Activated CD4-positive, alpha-beta T cell treated with anti-CD3 and anti-CD28 coated beads for 36 hours (primary cell): ENCODE measurements at regions not wholly inside any gene's neighbourhood (a gene's known extent, or its start where the extent isn't known, plus 50 kb on each side); places are given as distances from the start of the nearest gene placed in this dataset.

Experiments
- ATAC-seq: fragments of 200-7000 bp; cut with Tn5 transposase; one replicate; pipeline ENCODE4 v1.10.0; 2021; ENCODE audit warnings: mild to moderate bottlenecking, moderate library complexity
- CTCF ChIA-PET: fragments of 350-600 bp; sonication (Branson Sonifier 250); formaldehyde crosslinking; loops from one replicate; lab custom pipeline; 2021; ENCODE audit warnings: antibody characterized with exemption; lab: Charles Lee
- POLR2A ChIA-PET: fragments of 350-600 bp; sonication (Branson Sonifier 250); formaldehyde crosslinking; loops from one replicate; lab custom pipeline; 2021; ENCODE audit warnings: antibody characterized with exemption, inconsistent platforms; lab: Charles Lee
- DNase-seq: peaks from one replicate; pipeline ENCODE4 v3.0.0-alpha.2; 2020
- H3K27ac Mint-ChIP-seq: one replicate; pipeline ENCODE4 v1.8.0; 2021; ENCODE audit warnings: mixed read lengths
- H3K27me3 Mint-ChIP-seq: one replicate; pipeline ENCODE4 v1.8.0; 2021; ENCODE audit warnings: mixed read lengths
- H3K36me3 Mint-ChIP-seq: one replicate; pipeline ENCODE4 v1.8.0; 2021; ENCODE audit warnings: low read depth, mixed read lengths
- H3K4me1 Mint-ChIP-seq: one replicate; pipeline ENCODE4 v1.8.0; 2021; ENCODE audit warnings: mixed read lengths
- H3K4me3 Mint-ChIP-seq: one replicate; pipeline ENCODE4 v1.8.0; 2021; ENCODE audit warnings: mild to moderate bottlenecking, moderate library complexity, mixed read lengths
- H3K9me3 Mint-ChIP-seq: one replicate; pipeline ENCODE4 v1.8.0; 2021; ENCODE audit warnings: low read depth, mixed read lengths
- intact Hi-C, 2 experiments: fragments of 100-400 bp; cut with DNase I in 1 of 2; cut with micrococcal nuclease in 1 of 2; formaldehyde crosslinking; loops; one replicate each; pipeline versions ENCODE4 v1.14.2 to v1.15.1; 2022 to 2024; cut with DNase I, micrococcal nuclease

- Mint-ChIP-seq H3K27ac (no peak overlapping the region), H3K4me3 (no peak overlapping the region), H3K9me3 (no peaks in the 10 kb centered on the region), H3K4me1 (no peaks in the 10 kb centered on the region), H3K36me3 (no peaks in the 10 kb centered on the region), H3K27me3 (no peaks in the 10 kb centered on the region)
- DNase-seq (no peak), ATAC-seq (no peak)
- ChIA-PET CTCF (no interaction called here), POLR2A (no interaction called here)
- intact Hi-C loops, result no loop called here
Observed at GRCh38 chr2:167703441-167703840, 544.0 kb downstream of the STK39 start.

GRCh38 chr2:167702227-167702626, 545.2 kb downstream of the STK39 start:
- ChIA-PET POLR2A (no interaction called here), CTCF (no interaction called here)
- ATAC-seq, result no peak
- H3K27ac Mint-ChIP-seq, result no peak overlapping the region
- H3K27me3 Mint-ChIP-seq, result no peaks in the 10 kb centered on the region
- DNase-seq, result no peak
- intact Hi-C loops, result no loop called here
- no peaks in the 10 kb centered on the region for H3K4me1 Mint-ChIP-seq
- no peak overlapping the region for H3K4me3 Mint-ChIP-seq
- H3K36me3 Mint-ChIP-seq, result no peaks in the 10 kb centered on the region
- no peaks in the 10 kb centered on the region for H3K9me3 Mint-ChIP-seq

GRCh38 chr2:167701651-167702050, 545.7 kb downstream of the STK39 start:
- Mint-ChIP-seq H3K4me1 (no peaks in the 10 kb centered on the region), H3K9me3 (no peaks in the 10 kb centered on the region), H3K27ac (no peak overlapping the region), H3K27me3 (no peaks in the 10 kb centered on the region), H3K36me3 (no peaks in the 10 kb centered on the region), H3K4me3 (no peak overlapping the region)
- DNase-seq, result no peak
- POLR2A ChIA-PET, result no interaction called here
- no peak for ATAC-seq
- CTCF ChIA-PET, result no interaction called here
- intact Hi-C loops, result no loop called here

- Mint-ChIP-seq H3K4me3 (no peak overlapping the region), H3K27ac (no peak overlapping the region), H3K27me3 (no peaks in the 10 kb centered on the region), H3K36me3 (no peaks in the 10 kb centered on the region), H3K9me3 (no peaks in the 10 kb centered on the region), H3K4me1 (no peaks in the 10 kb centered on the region)
- ATAC-seq (no peak), DNase-seq (no peak)
- intact Hi-C loops, result no loop called here
- ChIA-PET CTCF (interaction anchor here (0.9 kb wide), 1 partner anchor 455 kb away, joined by 3 read pairs; no protein-coding TSS in a partner anchor), POLR2A (no interaction called here)
Observed at GRCh38 chr2:167697948-167698347, 549.4 kb downstream of the STK39 start.

DNA sequence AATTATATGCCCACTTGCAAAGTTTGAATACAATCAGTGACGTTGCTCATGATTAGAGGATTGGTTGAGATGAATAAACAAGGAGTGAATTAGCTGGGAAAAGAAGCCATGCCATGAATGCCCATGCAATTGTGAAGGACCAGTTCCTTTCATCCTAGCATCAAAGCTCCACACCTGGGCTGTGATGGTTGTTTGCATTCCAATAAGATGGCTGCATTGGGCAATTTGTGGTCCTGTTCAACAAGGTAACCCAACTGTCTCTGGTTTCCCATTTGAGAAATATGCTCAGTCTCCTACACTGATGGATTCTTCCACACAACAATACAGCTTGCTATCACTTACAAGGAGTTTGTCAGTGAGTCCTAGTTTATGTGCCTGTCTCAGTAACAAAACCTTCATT, 550.2 kb downstream of the STK39 start:
- H3K4me3 Mint-ChIP-seq, result no peak overlapping the region
- intact Hi-C loops, result no loop called here
- ATAC-seq (no peak), DNase-seq (no peak)
- POLR2A ChIA-PET, result no interaction called here
- CTCF ChIA-PET, result no interaction called here
- no peaks in the 10 kb centered on the region for H3K9me3 Mint-ChIP-seq
- H3K27ac Mint-ChIP-seq, result no peak overlapping the region
- no peaks in the 10 kb centered on the region for H3K36me3 Mint-ChIP-seq
- no peaks in the 10 kb centered on the region for H3K27me3 Mint-ChIP-seq
- no peaks in the 10 kb centered on the region for H3K4me1 Mint-ChIP-seq

- intact Hi-C loops, result no loop called here
- H3K27me3 Mint-ChIP-seq, result peaks cover 2% of the 10 kb centered on the region
Observed at GRCh38 chr2:167692936-167693335, 554.5 kb downstream of the STK39 start.

DNA sequence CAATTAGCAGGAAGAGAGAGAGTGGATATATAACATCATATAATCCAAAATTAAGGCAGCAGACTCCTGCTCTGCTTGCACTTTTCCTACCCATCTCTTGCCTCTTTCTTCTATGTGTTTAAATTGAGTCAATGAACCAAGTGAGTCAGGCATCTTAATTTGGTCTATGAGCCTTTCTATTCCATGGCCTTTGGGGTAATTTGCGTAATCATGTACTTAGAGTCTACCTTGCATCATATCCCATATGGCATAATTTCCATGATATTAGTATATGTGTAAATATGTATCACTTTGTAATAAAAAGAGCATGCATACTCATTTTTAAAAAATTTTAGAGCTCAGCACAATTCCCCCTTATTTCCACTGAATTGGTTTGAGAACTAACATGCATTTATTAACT, 555.2 kb downstream of the STK39 start:
- intact Hi-C loops, result no loop called here
- H3K27me3 Mint-ChIP-seq, result peaks cover 2% of the 10 kb centered on the region
- no peaks in the 10 kb centered on the region for H3K36me3 Mint-ChIP-seq
- H3K27ac Mint-ChIP-seq, result no peak overlapping the region
- POLR2A ChIA-PET, result no interaction called here
- H3K4me3 Mint-ChIP-seq, result no peak overlapping the region
- H3K9me3 Mint-ChIP-seq, result no peaks in the 10 kb centered on the region
- H3K4me1 Mint-ChIP-seq, result no peaks in the 10 kb centered on the region
- ATAC-seq (no peak), DNase-seq (no peak)
- CTCF ChIA-PET, result no interaction called here

More at GRCh38 chr2:167692936-167693335, 554.5 kb downstream of the STK39 start:
- no peak overlapping the region for H3K27ac Mint-ChIP-seq
- ChIA-PET POLR2A (no interaction called here), CTCF (no interaction called here)
- ATAC-seq, result no peak
- no peaks in the 10 kb centered on the region for H3K36me3 Mint-ChIP-seq
- H3K4me1 Mint-ChIP-seq, result no peaks in the 10 kb centered on the region
- no peak for DNase-seq
- H3K9me3 Mint-ChIP-seq, result no peaks in the 10 kb centered on the region
- no peak overlapping the region for H3K4me3 Mint-ChIP-seq

- H3K27ac Mint-ChIP-seq, result no peak overlapping the region
- no peaks in the 10 kb centered on the region for H3K4me1 Mint-ChIP-seq
- no peak overlapping the region for H3K4me3 Mint-ChIP-seq
- no peak for DNase-seq
- POLR2A ChIA-PET, result no interaction called here
- no peaks in the 10 kb centered on the region for H3K9me3 Mint-ChIP-seq
- H3K27me3 Mint-ChIP-seq, result peaks cover 2% of the 10 kb centered on the region
- CTCF ChIA-PET, result no interaction called here
- intact Hi-C loops, result no loop called here
- no peaks in the 10 kb centered on the region for H3K36me3 Mint-ChIP-seq
- ATAC-seq, result no peak
Observed at GRCh38 chr2:167689444-167689843, 558.0 kb downstream of the STK39 start.

DNA sequence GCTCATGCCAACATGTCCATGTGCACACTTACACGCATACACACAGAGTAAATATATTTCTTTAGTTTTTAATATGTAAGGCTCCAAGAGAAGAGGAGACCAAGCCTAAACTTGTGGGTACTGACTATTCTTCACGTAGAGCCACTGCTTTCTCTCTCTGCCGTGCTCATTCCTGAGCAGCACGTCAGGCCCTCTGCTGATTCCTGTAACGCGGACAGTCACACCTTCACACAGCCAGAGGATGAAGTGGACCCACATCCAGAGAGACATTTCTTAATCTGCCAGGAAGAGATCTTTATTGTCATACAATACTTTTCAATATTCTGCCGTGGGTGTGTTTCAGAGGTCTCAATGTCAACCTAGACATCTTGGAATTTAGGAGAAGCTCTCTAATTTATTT, 560.7 kb downstream of the STK39 start:
- no peak overlapping the region for H3K27ac Mint-ChIP-seq
- DNase-seq (no peak), ATAC-seq (no peak)
- H3K4me1 Mint-ChIP-seq, result no peaks in the 10 kb centered on the region
- no peaks in the 10 kb centered on the region for H3K36me3 Mint-ChIP-seq
- POLR2A ChIA-PET, result no interaction called here
- peaks cover 6% of the 10 kb centered on the region for H3K27me3 Mint-ChIP-seq
- H3K9me3 Mint-ChIP-seq, result no peaks in the 10 kb centered on the region
- CTCF ChIA-PET, result interaction anchor here (0.6 kb wide), 1 partner anchor 250 kb away, joined by 3 read pairs; no protein-coding TSS in a partner anchor
- no peak overlapping the region for H3K4me3 Mint-ChIP-seq
- intact Hi-C loops, result no loop called here

GRCh38 chr2:167681234-167682015, 566.0 kb downstream of the STK39 start:
- Mint-ChIP-seq H3K27me3 (peaks cover 4% of the 10 kb centered on the region), H3K27ac (no peak overlapping the region), H3K9me3 (no peaks in the 10 kb centered on the region), H3K4me1 (no peaks in the 10 kb centered on the region), H3K4me3 (no peak overlapping the region), H3K36me3 (no peaks in the 10 kb centered on the region)
- POLR2A ChIA-PET, result no interaction called here
- CTCF ChIA-PET, result no interaction called here
- intact Hi-C loops, result no loop called here
- no peak for DNase-seq
- no peak for ATAC-seq

DNA sequence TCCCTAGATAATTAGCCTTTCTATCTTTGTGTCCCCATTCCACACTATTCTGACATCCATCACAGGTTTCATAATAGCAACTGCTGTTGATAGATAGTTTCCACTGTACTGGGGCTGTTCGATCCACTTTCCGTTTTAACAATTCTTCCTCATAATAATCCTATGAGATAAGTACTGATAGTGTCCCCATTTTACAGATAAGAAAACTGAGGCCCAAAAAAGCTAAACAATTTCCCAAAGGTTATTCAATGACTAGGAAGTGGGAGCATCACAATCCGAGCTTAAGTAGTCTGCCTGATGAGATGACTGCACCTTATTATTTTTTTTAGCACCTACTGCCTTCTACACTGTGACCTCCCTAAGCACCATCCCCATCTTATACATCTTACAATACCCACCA, 569.2 kb downstream of the STK39 start:
- no peak for ATAC-seq
- no peaks in the 10 kb centered on the region for H3K36me3 Mint-ChIP-seq
- H3K9me3 Mint-ChIP-seq, result no peaks in the 10 kb centered on the region
- no peaks in the 10 kb centered on the region for H3K4me1 Mint-ChIP-seq
- intact Hi-C loops, result no loop called here
- H3K27me3 Mint-ChIP-seq, result peaks cover 2% of the 10 kb centered on the region
- no peak overlapping the region for H3K4me3 Mint-ChIP-seq
- no peak for DNase-seq
- ChIA-PET POLR2A (no interaction called here), CTCF (no interaction called here)
- H3K27ac Mint-ChIP-seq, result no peak overlapping the region

GRCh38 chr2:167675906-167676305, 571.5 kb downstream of the STK39 start:
- CTCF ChIA-PET, result no interaction called here
- H3K27me3 Mint-ChIP-seq, result no peaks in the 10 kb centered on the region

More at GRCh38 chr2:167675906-167676305, 571.5 kb downstream of the STK39 start:
- DNase-seq (no peak), ATAC-seq (no peak)
- Mint-ChIP-seq H3K9me3 (peaks cover under 1% of the 10 kb centered on the region), H3K36me3 (no peaks in the 10 kb centered on the region), H3K27ac (no peak overlapping the region), H3K4me3 (no peak overlapping the region), H3K4me1 (no peaks in the 10 kb centered on the region)
- intact Hi-C loops, result no loop called here
- POLR2A ChIA-PET, result no interaction called here
